ENCODE measurements at regions not wholly inside any gene's neighbourhood (a gene's known extent, or its start where the extent isn't known, plus 50 kb on each side); places are given as distances from the start of the nearest gene placed in this dataset.

DNA sequence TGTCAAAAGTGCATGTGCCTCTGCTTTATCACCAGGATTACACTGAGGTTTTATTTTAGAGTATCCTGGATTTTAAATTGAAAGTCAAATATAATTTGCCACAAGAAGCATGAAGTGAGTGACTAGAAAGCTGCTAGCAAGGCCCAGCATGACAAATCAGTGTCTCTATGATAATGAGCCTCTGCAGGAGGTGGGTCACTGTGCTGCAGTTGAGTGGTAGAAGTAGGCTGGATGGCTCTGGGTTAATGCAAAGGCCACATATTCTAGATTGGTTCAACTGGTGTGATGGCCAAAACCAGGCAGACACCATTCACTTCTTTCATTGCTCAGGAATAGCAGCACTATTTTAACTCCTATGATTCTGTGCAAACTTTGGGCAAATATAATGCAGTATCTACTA is 491.5 kb downstream of the OLFM4 start:
- Histone ChIP-seq H3K9me3 (no peaks in the 10 kb centered on the region), H3K4me3 (no peak overlapping the region), H3K27ac (no peak overlapping the region), H3K36me3 (no peaks in the 10 kb centered on the region), H3K27me3 (no peaks in the 10 kb centered on the region), H3K4me1 (no peaks in the 10 kb centered on the region)
- DNase-seq, result no peak
- TF ChIP-seq CTCF (IDR thresholded peaks at IDR 0.05) (no peak), POLR2A (IDR thresholded peaks at IDR 0.05) (no peak)

DNA sequence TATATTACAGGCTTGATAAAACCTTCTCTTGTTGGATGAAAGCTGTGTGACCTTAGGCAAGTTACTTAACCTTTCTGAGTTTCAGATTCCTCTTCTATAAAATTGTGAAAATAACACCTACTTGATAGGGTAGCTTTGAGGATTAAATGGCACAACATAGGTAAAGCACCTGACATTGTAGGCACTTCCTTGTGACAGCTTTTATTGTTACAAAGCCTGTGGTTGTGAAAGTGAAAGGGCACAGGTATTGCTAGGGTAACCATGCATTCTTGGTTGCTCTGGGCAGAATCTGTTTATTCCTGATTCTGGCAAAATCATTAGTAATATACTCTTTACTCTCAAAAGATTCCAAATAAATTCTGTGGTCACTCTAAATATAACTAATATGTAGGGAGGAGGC is 493.4 kb downstream of the OLFM4 start:
- H3K4me3 ChIP-seq, result no peak overlapping the region
- no peak for DNase-seq

GRCh38 chr13:53537586-53537985 is 509.0 kb downstream of the OLFM4 start:
- Histone ChIP-seq H3K27ac (no peak overlapping the region), H3K36me3 (no peaks in the 10 kb centered on the region), H3K4me3 (no peak overlapping the region), H3K27me3 (no peaks in the 10 kb centered on the region), H3K4me1 (no peaks in the 10 kb centered on the region), H3K9me3 (no peaks in the 10 kb centered on the region)
- TF ChIP-seq POLR2A (IDR thresholded peaks at IDR 0.05), result no peak
- no peak for TF ChIP-seq CTCF (IDR thresholded peaks at IDR 0.05)
- DNase-seq, result no peak

More for the DNA sequence above, 493.4 kb downstream of the OLFM4 start:
- Histone ChIP-seq H3K4me1 (no peaks in the 10 kb centered on the region), H3K36me3 (no peaks in the 10 kb centered on the region), H3K27me3 (no peaks in the 10 kb centered on the region), H3K9me3 (no peaks in the 10 kb centered on the region), H3K27ac (no peak overlapping the region)
- TF ChIP-seq POLR2A (IDR thresholded peaks at IDR 0.05), result no peak
- TF ChIP-seq CTCF (IDR thresholded peaks at IDR 0.05), result no peak

DNA sequence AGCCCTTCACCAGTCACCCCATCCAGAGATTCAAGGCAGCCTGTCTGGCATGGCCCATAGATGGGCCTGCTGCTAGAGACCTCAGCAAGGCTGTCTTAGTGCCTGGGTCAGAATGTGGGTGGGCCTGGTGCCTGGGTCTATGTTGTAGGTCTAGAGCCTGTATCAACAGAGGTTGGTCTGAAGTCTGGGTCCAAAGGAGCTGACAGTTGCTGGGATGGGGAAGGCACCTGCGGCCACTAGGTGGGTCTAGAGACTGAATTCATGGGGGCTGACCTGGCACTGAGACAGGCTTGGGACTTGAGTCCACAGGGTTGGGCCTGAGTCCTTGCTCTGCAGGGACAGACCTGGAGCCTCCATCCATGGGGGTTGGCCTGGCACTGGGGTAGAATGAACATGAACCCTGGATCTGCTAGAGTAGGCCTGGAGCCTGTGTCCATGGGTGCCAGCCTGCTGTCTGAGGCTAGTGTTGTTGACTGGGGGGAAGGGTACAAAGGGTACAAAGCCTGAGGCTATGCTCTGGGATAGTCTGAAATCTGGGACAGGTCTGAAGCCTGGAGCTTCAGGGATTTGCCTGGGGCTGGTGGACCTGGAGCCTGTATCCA is 516.8 kb downstream of the OLFM4 start:
- Histone ChIP-seq H3K27me3 (no peaks in the 10 kb centered on the region), H3K4me1 (no peaks in the 10 kb centered on the region), H3K9me3 (no peaks in the 10 kb centered on the region), H3K4me3 (no peak overlapping the region), H3K27ac (no peak overlapping the region), H3K36me3 (no peaks in the 10 kb centered on the region)
- DNase-seq, result no peak
- no peak for TF ChIP-seq POLR2A (IDR thresholded peaks at IDR 0.05)
- no peak for TF ChIP-seq CTCF (IDR thresholded peaks at IDR 0.05)

- H3K9me3 ChIP-seq, result no peaks in the 10 kb centered on the region
- no peaks in the 10 kb centered on the region for H3K27me3 ChIP-seq
- TF ChIP-seq POLR2A (IDR thresholded peaks at IDR 0.05) (no peak), CTCF (IDR thresholded peaks at IDR 0.05) (no peak)
- no peaks in the 10 kb centered on the region for H3K4me1 ChIP-seq
- no peak overlapping the region for H3K27ac ChIP-seq
- no peak for DNase-seq
- H3K36me3 ChIP-seq, result no peaks in the 10 kb centered on the region
- H3K4me3 ChIP-seq, result no peak overlapping the region
These were observed 531.9 kb downstream of the OLFM4 start for GRCh38 chr13:53560556-53560955.

DNA sequence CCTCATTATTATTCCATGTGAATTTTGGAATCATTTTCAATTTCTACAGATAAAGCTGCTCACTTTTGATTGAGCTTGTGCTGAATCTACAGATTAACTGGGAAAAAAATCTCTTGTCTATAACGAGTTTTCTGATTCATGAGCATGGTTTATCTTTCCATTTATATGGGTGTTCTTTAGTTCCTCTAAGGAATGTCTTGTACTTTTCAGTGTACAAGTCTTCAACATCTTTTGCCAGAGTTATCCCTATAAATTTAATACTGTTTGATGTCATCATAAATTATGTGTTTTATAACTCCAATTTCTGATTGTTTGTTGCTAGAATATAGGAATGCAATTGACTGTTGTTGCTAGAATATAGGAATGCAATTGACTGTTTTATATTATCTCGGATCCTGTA is 533.8 kb downstream of the OLFM4 start:
- TF ChIP-seq POLR2A (IDR thresholded peaks at IDR 0.05), result no peak
- Histone ChIP-seq H3K27ac (no peak overlapping the region), H3K9me3 (no peaks in the 10 kb centered on the region), H3K36me3 (no peaks in the 10 kb centered on the region), H3K4me1 (no peaks in the 10 kb centered on the region), H3K4me3 (no peak overlapping the region), H3K27me3 (no peaks in the 10 kb centered on the region)
- DNase-seq, result no peak
